ENCODE measurements at regions not wholly inside any gene's neighbourhood (a gene's known extent, or its start where the extent isn't known, plus 50 kb on each side); places are given as distances from the start of the nearest gene placed in this dataset.

- H3K27me3 ChIP-seq: no peaks in the 10 kb centered on the region
- peaks cover 0 to 14% of the 10 kb centered on the region in 2 donors for H3K9me3 ChIP-seq
- intact Hi-C loops (cut with DNase I): no loop called here
- no peak for TF ChIP-seq CTCF (IDR thresholded peaks at IDR 0.05)
- ATAC-seq (no peak), DNase-seq (no peak)
- H3K27ac ChIP-seq: no peak overlapping the region
- H3K4me3 ChIP-seq: no peak overlapping the region
- no peaks in the 10 kb centered on the region for H3K4me1 ChIP-seq
- no peaks in the 10 kb centered on the region for H3K36me3 ChIP-seq
Observed at GRCh38 chr3:79835701-79836100, 67.9 kb upstream of the ROBO1 start.

- Histone ChIP-seq H3K9me3 (no peaks in the 10 kb centered on the region), H3K27me3 (no peaks in the 10 kb centered on the region), H3K4me1 (no peaks in the 10 kb centered on the region), H3K4me3 (no peak overlapping the region), H3K36me3 (no peaks in the 10 kb centered on the region), H3K27ac (no peak overlapping the region)
- ATAC-seq (no peak), DNase-seq (no peak)
- intact Hi-C loops (cut with DNase I): no loop called here
- no peak for TF ChIP-seq CTCF (IDR thresholded peaks at IDR 0.05)
Observed at GRCh38 chr3:79824166-79824565, 56.4 kb upstream of the ROBO1 start.

DNA sequence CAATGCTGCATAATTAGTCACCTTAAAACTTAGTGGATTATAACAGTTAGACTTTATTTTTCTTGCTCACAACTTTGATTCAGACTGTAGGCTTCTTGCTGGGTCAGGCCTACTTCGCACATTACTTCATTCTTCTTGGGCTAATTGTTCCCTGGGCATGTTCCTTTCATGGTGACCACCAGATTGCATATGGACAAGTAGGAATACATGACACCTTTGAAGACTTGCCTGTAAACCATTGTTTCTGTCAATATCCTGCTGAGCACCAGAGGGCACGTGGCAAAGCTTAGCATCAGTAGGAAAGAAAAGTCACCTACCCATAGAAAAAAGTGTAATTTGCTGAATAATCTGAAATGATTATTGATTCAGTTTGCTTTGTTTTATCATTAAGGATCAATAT, 54.3 kb upstream of the ROBO1 start:
- H3K27ac ChIP-seq: no peak overlapping the region
- H3K4me3 ChIP-seq: no peak overlapping the region
- TF ChIP-seq CTCF (IDR thresholded peaks at IDR 0.05): no peak
- H3K4me1 ChIP-seq: no peaks in the 10 kb centered on the region
- H3K27me3 ChIP-seq: no peaks in the 10 kb centered on the region
- no peak for DNase-seq
- intact Hi-C loops (cut with DNase I): no loop called here
- peaks cover 0 to 1% of the 10 kb centered on the region in 2 donors for H3K9me3 ChIP-seq
- no peak for ATAC-seq
- H3K36me3 ChIP-seq: no peaks in the 10 kb centered on the region

DNA sequence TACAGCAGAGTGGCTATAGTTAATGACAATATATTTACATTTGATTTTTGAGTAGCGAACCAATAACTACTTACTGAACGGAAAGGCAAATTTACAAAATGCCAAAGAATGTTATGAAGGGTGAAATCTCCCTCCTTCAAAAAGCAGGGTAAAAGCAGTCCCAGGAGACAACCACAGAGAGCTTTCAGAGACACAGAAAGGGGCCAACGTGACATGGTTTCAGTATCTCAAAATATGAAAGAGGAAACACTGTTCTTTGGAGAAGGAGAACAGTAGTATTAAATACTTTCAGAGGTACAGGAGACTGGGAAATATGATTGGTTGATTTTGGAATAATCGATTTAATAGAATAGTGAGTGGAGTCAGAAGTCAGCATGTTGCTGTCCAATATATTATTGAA, 52.3 kb upstream of the ROBO1 start:
- Histone ChIP-seq H3K36me3 (no peaks in the 10 kb centered on the region), H3K27me3 (no peaks in the 10 kb centered on the region), H3K4me3 (no peak overlapping the region), H3K9me3 (peaks cover 0 to 20% of the 10 kb centered on the region in 2 donors), H3K4me1 (no peaks in the 10 kb centered on the region), H3K27ac (no peak overlapping the region)
- intact Hi-C loops (cut with DNase I): no loop called here
- TF ChIP-seq CTCF (IDR thresholded peaks at IDR 0.05): no peak
- DNase-seq (no peak), ATAC-seq (no peak)

GRCh38 chr3:79818015-79818414, 50.2 kb upstream of the ROBO1 start:
- no peak overlapping the region for H3K27ac ChIP-seq
- no peaks in the 10 kb centered on the region for H3K4me1 ChIP-seq
- H3K4me3 ChIP-seq: no peak overlapping the region
- ATAC-seq (no peak), DNase-seq (no peak)
- no peaks in the 10 kb centered on the region for H3K36me3 ChIP-seq
- intact Hi-C loops (cut with DNase I): no loop called here
- peaks cover 0 to 22% of the 10 kb centered on the region in 2 donors for H3K9me3 ChIP-seq
- TF ChIP-seq CTCF (IDR thresholded peaks at IDR 0.05): no peak
- H3K27me3 ChIP-seq: no peaks in the 10 kb centered on the region
